HFF-Myc (cell line): ENCODE measurements at regions not wholly inside any gene's neighbourhood (a gene's known extent, or its start where the extent isn't known, plus 50 kb on each side); places are given as distances from the start of the nearest gene placed in this dataset.
"Not testable (repeated sequence)": the region's sequence is repeated elsewhere in the genome, so short reads cannot be mapped to it uniquely, and the experiment has no call there.

ENCODE experiments used
- DNase-seq: peaks from one replicate; pipeline ENCODE4 v3.0.0-alpha.2; 2011; ENCODE audit warnings: low read depth; ENCODE audit errors: extremely low read depth
- H3K4me3 ChIP-seq: replicated peaks from 2 replicates; pipeline ENCODE4 v1.5.1; 2011; ENCODE audit warnings: low read depth, mild to moderate bottlenecking, control low read depth, low read length
- TF ChIP-seq, protein P1 (sequence below): IDR thresholded peaks from 2 replicates; pipeline ENCODE4 v1.5.1; 2012; ENCODE audit warnings: mild to moderate bottlenecking, low read depth, low read length, control low read depth; ENCODE audit errors: missing control alignments

DNA sequence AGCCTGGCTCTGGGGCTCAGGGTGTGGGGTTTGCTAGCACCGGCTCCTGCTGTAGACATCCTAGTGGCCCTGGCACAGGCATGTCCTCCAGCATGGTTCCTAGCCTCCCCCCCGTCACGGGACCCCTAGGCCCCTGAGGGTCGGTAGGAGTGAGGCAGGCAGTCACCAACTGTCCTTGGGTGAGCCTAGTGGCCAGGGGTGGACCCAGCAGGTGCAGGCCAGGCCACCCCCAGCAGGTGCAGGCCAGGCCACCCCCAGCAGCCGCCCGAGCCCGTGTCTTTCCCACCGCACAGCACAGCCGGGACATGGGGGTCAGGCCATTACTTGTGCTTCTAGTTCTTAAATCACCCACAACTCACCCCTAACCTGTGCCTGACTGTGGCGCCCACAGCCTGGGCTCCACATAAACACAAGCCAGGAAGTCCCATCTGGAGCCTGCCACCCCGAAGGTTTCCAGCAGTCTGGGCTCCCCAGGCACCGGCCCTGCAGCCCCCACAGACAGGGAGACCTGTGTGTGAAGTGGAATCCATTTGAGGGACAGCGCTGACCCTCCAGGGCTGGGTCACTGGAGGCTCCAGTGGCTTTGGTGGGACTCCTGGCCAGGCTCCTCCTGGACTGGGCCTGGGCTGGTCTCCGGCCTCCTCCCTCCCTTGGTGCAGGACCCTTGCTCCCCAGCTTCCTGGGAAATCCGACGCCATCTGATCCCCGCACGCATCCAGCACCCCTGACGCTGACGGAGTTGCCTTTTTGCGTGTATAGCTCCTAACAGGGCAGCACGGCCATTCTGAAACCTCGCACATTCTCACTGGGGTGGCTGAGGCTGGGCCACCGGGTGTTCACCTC lies 114.1 kb upstream of the LPCAT1 start:
- H3K4me3 ChIP-seq: no peak overlapping the region
- TF ChIP-seq, protein P1, sequence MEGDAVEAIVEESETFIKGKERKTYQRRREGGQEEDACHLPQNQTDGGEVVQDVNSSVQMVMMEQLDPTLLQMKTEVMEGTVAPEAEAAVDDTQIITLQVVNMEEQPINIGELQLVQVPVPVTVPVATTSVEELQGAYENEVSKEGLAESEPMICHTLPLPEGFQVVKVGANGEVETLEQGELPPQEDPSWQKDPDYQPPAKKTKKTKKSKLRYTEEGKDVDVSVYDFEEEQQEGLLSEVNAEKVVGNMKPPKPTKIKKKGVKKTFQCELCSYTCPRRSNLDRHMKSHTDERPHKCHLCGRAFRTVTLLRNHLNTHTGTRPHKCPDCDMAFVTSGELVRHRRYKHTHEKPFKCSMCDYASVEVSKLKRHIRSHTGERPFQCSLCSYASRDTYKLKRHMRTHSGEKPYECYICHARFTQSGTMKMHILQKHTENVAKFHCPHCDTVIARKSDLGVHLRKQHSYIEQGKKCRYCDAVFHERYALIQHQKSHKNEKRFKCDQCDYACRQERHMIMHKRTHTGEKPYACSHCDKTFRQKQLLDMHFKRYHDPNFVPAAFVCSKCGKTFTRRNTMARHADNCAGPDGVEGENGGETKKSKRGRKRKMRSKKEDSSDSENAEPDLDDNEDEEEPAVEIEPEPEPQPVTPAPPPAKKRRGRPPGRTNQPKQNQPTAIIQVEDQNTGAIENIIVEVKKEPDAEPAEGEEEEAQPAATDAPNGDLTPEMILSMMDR: no peak
- no peak for DNase-seq

DNA sequence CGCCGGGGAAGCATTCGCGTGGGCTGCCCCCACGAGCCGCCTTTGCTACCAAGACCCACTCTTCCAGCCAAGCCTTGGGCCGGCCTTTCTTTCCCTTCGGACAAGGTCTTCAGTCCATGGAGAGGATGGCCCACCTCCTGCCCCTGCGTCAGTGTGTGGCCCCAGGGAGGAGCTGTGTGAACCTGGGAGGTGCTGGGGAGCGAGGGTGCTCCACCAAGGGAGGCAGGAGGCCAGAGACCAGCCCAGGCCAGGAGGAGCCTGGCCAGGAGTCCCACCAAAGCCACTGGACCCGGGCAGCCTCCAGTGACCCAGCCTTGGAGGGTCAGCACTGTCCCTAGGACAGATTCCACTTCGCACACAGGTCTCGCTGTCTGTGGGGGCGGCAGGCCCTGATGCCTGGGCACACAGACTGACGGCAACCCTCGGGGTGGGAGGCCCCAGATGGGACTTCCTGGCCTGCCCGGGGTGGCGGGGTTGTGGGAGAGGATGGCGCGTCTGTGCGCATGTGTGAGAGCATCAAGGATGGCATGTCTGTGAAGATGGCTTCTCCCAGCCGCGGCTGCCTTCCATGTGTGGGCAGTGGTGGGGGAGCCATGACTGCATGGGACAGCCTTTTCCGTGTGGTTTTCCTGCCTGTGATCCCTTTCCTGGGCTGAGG lies 113.3 kb upstream of the LPCAT1 start:
- no peak overlapping the region for H3K4me3 ChIP-seq
- TF ChIP-seq, protein P1: no peak
- no peak for DNase-seq

DNA sequence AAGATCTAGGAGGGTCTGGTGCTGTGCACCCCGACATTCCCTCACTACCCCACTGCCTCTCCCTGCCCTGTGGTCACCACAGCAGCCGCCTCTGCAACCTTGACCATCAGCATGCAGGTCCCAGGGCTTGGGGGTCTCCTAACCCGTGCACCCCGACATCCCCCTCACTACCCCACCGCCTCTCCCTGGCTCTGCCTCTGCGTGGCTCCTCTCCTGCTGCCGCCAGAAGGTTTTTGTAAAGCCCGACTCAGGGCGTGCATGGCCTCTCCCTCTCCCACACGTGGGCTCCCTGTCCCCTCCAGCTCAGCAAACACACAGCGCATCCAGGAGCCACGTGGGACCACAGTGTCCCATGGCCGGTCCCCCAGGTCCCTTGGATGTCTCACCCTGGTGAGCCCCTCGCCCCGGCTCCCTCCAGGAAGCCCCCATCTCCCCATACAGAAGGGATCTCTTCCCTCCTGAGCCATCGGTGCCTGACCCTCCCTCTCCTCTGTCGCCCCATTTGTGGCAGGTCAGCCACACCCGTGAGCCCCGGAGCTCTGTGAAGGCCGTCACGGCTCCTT lies 112.5 kb upstream of the LPCAT1 start:
- DNase-seq, H3K4me3 ChIP-seq: not testable (repeated sequence)

DNA sequence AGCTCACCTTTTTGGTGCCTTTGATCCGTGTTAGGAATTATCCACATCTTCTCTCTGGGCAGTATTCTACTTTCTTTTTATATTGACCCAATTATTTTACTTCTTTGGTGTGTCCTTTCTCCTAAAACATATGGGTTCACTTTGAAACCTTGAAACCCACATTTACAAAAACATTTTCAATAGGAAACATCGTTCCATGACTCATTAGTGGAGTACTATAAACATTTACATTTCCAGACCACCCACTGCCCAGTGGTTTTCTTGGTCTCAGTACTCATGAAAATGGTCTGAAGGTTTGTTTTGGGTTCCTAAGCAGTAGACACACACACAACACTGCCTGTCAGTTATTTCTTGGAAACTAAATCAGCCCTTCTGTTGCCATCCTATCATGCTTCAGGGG lies 111.7 kb upstream of the LPCAT1 start:
- peak; percentile 29 for DNase-seq
- H3K4me3 ChIP-seq: not testable (repeated sequence)

DNA sequence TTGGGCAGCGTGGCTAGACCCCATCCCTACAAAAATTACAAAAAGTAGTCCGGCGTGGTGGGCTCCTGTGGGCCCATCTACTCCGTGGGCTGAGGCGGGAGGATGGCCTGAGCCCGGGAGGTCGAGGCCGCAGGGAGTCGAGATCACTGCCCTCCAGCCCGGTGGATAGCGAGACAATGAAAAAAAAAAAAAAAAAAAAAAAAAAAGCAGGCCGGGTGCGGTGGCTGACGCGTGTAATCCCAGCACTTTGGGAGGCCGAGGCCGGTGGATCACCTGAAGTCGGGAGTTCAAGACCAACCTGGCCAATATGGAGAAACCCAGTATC lies 110.5 kb upstream of the LPCAT1 start:
- no peak for DNase-seq
- peak overlapping the region; percentile 51 for H3K4me3 ChIP-seq
- TF ChIP-seq, protein P1: no peak

DNA sequence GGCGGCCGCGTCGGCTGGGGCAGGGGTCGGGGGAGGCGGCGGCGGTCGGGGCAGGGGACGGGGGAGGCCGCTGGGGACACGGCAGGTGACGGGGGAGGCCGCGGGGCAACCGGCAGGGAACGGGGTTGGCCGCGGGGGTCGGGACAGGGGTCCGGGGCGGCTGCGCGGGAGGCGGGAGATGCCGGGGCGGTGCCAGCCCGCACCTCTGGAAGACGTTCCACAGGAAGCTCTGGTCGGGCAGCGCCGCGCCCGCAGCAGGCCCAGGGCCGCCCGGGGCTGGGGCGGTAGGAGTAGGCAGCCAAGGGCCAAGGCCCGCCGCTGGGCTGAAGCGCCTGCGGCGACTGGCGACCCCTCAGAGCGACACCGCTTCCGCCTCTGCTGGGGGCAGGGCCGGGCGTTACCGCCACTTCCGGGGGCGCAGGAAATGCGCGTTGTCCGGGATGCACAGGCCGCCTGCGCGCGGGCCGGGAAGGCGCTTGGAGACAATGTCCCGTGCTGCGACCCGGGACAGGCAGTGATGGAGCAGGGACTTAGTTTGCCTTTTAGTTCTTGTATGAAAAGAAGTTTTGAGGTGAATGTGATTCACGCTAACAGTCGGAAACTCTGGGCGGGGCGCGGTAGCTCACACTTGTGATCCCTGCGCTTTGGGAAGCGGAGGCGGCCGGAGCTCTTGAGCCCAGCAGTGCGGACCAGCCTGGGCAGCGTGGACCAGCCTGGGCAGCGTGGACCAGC lies 110.0 kb upstream of the LPCAT1 start:
- DNase-seq: peak; percentile 35
- H3K4me3 ChIP-seq: peak overlapping the region; percentile 51
- TF ChIP-seq, protein P1: no peak

DNA sequence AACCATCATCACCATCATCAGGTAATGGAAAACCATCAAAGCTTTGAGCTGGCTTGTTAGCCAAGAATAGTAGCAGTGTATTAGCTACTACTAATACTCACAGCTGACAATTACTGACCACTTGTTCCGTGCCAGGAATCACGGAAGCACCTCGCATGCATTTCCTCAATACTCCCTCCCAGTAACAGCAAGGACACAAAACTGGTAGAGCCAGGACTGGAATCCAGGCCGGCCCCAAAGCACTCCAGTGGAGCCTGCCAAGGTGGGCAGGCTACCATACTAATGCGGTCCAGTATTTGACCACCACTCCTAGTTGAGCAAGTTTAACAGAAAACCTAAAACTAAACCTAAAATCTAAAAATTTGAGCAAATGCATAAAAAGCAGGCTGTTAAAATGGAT lies 107.2 kb upstream of the LPCAT1 start:
- H3K4me3 ChIP-seq, DNase-seq: not testable (repeated sequence)

DNA sequence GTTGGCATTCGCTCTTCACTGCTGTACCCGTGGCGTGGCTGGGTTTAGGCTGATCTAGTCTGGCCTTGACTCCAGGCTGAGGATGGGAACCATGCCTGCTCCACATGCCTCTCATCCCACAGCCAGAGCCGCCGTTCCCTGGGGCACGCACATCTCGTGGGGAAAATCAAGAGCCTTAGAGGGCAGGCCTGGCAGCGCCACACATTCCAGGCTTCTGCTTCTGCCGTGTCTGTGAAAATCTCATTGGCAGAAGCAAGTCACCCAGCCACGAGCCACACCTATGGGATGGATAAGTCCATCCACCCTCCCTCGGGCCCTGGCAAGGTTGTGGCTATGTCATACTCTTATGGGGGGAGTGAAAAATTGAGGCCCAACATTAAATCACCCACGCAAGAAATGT lies 102.6 kb upstream of the LPCAT1 start:
- not testable (repeated sequence) for DNase-seq, H3K4me3 ChIP-seq

DNA sequence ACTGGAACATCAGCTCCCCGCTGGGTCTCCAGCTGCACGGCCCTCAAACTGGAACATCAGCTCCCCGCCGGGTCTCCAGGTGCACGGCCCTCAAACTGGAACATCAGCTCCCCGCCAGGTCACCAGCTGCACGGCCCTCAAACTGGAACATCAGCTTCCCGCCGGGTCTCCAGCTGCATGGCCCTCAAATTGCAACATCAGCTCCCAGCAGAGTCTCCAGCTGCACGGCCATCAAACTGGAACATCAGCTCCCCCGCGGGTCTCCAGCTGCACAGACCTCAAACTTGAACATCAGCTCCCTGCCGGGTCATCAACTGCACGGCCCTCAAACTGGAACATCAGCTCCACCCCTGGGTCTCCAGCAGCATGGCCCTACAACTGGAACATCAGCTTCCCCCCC lies 95.8 kb upstream of the LPCAT1 start:
- DNase-seq, H3K4me3 ChIP-seq: not testable (repeated sequence)

DNA sequence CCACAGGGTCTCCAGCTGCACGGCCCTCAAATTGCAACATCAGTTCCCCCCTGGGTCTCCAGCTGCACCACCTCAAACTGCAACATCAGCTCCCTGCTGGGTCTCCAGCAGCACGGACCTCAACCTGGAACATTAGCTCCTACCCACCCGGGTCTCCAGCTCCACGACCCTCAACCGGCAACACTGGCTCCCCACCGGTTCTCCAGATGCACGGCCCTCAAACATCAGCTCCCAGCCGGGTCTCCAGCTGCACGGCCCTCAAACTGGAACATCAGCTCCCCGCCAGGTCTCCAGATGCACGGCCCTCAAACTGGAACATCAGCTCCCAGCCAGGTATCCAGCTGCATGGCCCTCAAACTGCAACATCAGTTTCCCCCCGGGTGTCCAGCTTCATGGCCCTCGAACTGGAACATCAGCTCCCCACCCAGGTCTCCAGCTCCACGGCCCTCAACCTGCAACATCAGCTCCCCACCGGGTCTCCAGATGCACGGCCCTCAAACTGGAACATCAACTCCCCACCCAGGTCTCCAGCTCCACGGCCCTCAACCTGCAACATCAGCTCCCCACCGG lies 94.6 kb upstream of the LPCAT1 start:
- DNase-seq, H3K4me3 ChIP-seq: not testable (repeated sequence)

DNA sequence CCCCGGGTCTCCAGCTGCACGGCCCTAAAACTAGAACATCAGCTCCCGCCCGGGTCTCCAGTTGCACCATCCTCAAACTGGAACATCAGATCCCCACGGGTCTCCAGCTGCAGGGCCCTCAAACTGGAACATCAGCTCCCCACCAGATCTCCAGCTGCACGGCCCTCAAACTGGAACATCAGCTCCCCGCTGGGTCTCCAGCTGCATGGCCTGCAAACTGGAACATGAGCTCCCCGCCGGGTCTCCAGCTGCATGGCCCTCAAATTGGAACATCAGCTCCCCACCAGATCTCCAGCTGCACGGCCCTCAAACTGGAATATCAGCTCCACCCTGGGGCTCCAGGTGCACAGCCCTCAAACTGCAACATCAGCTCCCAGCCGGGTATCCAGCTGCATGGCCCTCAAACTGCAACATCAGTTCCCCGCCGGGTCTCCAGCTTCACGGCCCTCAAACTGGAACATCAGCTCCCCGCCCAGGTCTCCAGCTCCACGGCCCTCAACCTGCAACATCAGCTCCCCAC lies 93.5 kb upstream of the LPCAT1 start:
- not testable (repeated sequence) for H3K4me3 ChIP-seq, DNase-seq

DNA sequence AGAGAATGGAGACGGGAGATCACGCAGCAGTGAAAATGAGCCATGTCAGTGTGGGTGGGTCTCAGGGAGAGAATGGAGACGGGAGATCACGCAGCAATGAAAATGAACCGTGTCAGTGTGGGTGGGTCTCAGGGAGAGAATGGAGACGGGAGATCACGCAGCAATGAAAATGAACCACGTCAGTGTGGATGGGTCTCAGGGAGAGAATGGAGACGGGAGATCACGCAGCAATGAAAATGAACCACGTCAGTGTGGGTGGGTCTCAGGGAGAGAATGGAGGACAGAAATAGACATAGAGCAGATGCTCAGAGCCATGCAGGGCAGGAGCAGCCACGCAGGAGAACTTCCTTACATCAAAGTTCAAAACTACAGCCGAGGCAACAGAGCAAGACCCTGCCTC lies 89.8 kb upstream of the LPCAT1 start:
- not testable (repeated sequence) for H3K4me3 ChIP-seq, DNase-seq

DNA sequence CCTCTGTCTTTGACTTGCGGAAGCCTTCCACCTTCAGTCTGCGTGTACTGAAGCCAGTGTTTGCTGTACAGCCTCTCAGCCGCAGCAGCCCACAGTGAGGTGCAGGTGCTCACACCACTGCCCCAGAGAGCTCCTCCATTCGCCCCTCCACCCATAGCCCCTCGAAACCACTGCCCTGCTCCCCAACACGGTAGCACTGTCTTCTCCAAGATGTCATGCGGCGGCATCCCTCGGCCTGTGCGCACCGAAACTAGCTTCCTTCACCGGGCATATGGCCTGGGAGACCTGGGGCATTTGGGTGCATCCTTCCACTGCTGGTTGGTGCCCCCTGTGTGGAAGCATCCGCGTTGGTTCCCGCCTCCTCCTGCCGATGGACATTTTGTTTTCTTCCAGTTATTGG lies 86.8 kb upstream of the LPCAT1 start:
- H3K4me3 ChIP-seq, DNase-seq: not testable (repeated sequence)
